AG09319 (cell line): ENCODE measurements at regions not wholly inside any gene's neighbourhood (a gene's known extent, or its start where the extent isn't known, plus 50 kb on each side); places are given as distances from the start of the nearest gene placed in this dataset.
"Not testable (repeated sequence)": the region's sequence is repeated elsewhere in the genome, so short reads cannot be mapped to it uniquely, and the experiment has no call there.

Source experiments
- DNase-seq: peaks from one replicate; pipeline ENCODE4 v3.0.0-alpha.2; 2010; ENCODE audit warnings: low read depth; ENCODE audit errors: extremely low read depth
- CTCF ChIP-seq: IDR thresholded peaks from 2 replicates; pipeline ENCODE4 v1.5.1; 2011; ENCODE audit warnings: low read depth, mild to moderate bottlenecking, inconsistent platforms, low read length, moderate library complexity

- no peak for TF ChIP-seq CTCF
- no peak for DNase-seq
Observed at GRCh38 chr13:24982333-24982999, 113.5 kb upstream of the PABPC3 start.

GRCh38 chr13:24983094-24983493 is 112.8 kb upstream of the PABPC3 start:
- DNase-seq = no peak
- no peak for TF ChIP-seq CTCF

GRCh38 chr13:24984134-24984533 is 111.8 kb upstream of the PABPC3 start:
- no peak for TF ChIP-seq CTCF
- DNase-seq = no peak

GRCh38 chr13:24985107-24985506 is 110.8 kb upstream of the PABPC3 start:
- DNase-seq = no peak

GRCh38 chr13:24985896-24986295 is 110.0 kb upstream of the PABPC3 start:
- TF ChIP-seq CTCF = no peak
- DNase-seq = no peak

More at GRCh38 chr13:24985107-24985506, 110.8 kb upstream of the PABPC3 start:
- no peak for TF ChIP-seq CTCF

- DNase-seq = no peak
- TF ChIP-seq CTCF = no peak
Observed at GRCh38 chr13:24986826-24987225, 109.1 kb upstream of the PABPC3 start.

- not testable (repeated sequence) for DNase-seq
Observed at GRCh38 chr13:24989959-24990358, 106.0 kb upstream of the PABPC3 start.

GRCh38 chr13:24992946-24993345 is 103.0 kb upstream of the PABPC3 start:
- DNase-seq = not testable (repeated sequence)
